ENCODE measurements at regions not wholly inside any gene's neighbourhood (a gene's known extent, or its start where the extent isn't known, plus 50 kb on each side); places are given as distances from the start of the nearest gene placed in this dataset.
"Not testable (repeated sequence)": the region's sequence is repeated elsewhere in the genome, so short reads cannot be mapped to it uniquely, and the experiment has no call there.

- DNase-seq (ENCODE audit: low spot score), result no peak
- in situ Hi-C loops (cut with HindIII; ENCODE audit: low sequenced_read_pairs), result no loop called here
Measured at GRCh38 chr6:76886900-76887299, 576.4 kb downstream of the HTR1B start.

GRCh38 chr6:76885861-76886301 lies 577.4 kb downstream of the HTR1B start:
- in situ Hi-C loops (cut with HindIII; ENCODE audit: low sequenced_read_pairs), result no loop called here
- no peak for DNase-seq (ENCODE audit: low spot score)

- in situ Hi-C loops (cut with HindIII; ENCODE audit: low sequenced_read_pairs), result no loop called here
Measured at GRCh38 chr6:76881414-76881813, 581.9 kb downstream of the HTR1B start.

GRCh38 chr6:76876922-76877553 lies 586.3 kb downstream of the HTR1B start:
- in situ Hi-C loops (cut with HindIII; ENCODE audit: low sequenced_read_pairs), result no loop called here

More at GRCh38 chr6:76881414-76881813, 581.9 kb downstream of the HTR1B start:
- DNase-seq (ENCODE audit: low spot score), result no peak

GRCh38 chr6:76876430-76876829 lies 586.9 kb downstream of the HTR1B start:
- in situ Hi-C loops (cut with HindIII; ENCODE audit: low sequenced_read_pairs); DNase-seq (ENCODE audit: low spot score): not testable (repeated sequence)

More at GRCh38 chr6:76876922-76877553, 586.3 kb downstream of the HTR1B start:
- no peak for DNase-seq (ENCODE audit: low spot score)

- no peak for DNase-seq (ENCODE audit: low spot score)
- in situ Hi-C loops (cut with HindIII; ENCODE audit: low sequenced_read_pairs), result no loop called here
Measured at GRCh38 chr6:76867182-76867581, 596.1 kb downstream of the HTR1B start.

GRCh38 chr6:76866091-76866915 lies 597.0 kb downstream of the HTR1B start:
- in situ Hi-C loops (cut with HindIII; ENCODE audit: low sequenced_read_pairs), result no loop called here
- DNase-seq (ENCODE audit: low spot score), result no peak

- in situ Hi-C loops (cut with HindIII; ENCODE audit: low sequenced_read_pairs), result no loop called here
- no peak for DNase-seq (ENCODE audit: low spot score)
Measured at GRCh38 chr6:76862936-76863335, 600.4 kb downstream of the HTR1B start.

- no peak for DNase-seq (ENCODE audit: low spot score)
- in situ Hi-C loops (cut with HindIII; ENCODE audit: low sequenced_read_pairs), result no loop called here
Measured at GRCh38 chr6:76861403-76861802, 601.9 kb downstream of the HTR1B start.

GRCh38 chr6:76856065-76856464 lies 607.2 kb downstream of the HTR1B start:
- no peak for DNase-seq (ENCODE audit: low spot score)
- in situ Hi-C loops (cut with HindIII; ENCODE audit: low sequenced_read_pairs), result no loop called here

GRCh38 chr6:76852776-76853175 lies 610.5 kb downstream of the HTR1B start:
- in situ Hi-C loops (cut with HindIII; ENCODE audit: low sequenced_read_pairs), result no loop called here
- DNase-seq (ENCODE audit: low spot score), result no peak

GRCh38 chr6:76849274-76849970 lies 613.9 kb downstream of the HTR1B start:
- DNase-seq (ENCODE audit: low spot score); in situ Hi-C loops (cut with HindIII; ENCODE audit: low sequenced_read_pairs): not testable (repeated sequence)

- in situ Hi-C loops (cut with HindIII; ENCODE audit: low sequenced_read_pairs), result no loop called here
- no peak for DNase-seq (ENCODE audit: low spot score)
Measured at GRCh38 chr6:76843054-76843822, 620.1 kb downstream of the HTR1B start.

- no peak for DNase-seq (ENCODE audit: low spot score)
- in situ Hi-C loops (cut with HindIII; ENCODE audit: low sequenced_read_pairs), result no loop called here
Measured at GRCh38 chr6:76840865-76841264, 622.4 kb downstream of the HTR1B start.

GRCh38 chr6:76840041-76840745 lies 623.1 kb downstream of the HTR1B start:
- no peak for DNase-seq (ENCODE audit: low spot score)
- in situ Hi-C loops (cut with HindIII; ENCODE audit: low sequenced_read_pairs), result no loop called here

- in situ Hi-C loops (cut with HindIII; ENCODE audit: low sequenced_read_pairs), result no loop called here
- DNase-seq (ENCODE audit: low spot score), result no peak
Measured at GRCh38 chr6:76839505-76839904, 623.8 kb downstream of the HTR1B start.

- in situ Hi-C loops (cut with HindIII; ENCODE audit: low sequenced_read_pairs), result no loop called here
- DNase-seq (ENCODE audit: low spot score), result no peak
Measured at GRCh38 chr6:76837564-76837963, 625.7 kb downstream of the HTR1B start.

- in situ Hi-C loops (cut with HindIII; ENCODE audit: low sequenced_read_pairs), result no loop called here
- no peak for DNase-seq (ENCODE audit: low spot score)
Measured at GRCh38 chr6:76835695-76836094, 627.6 kb downstream of the HTR1B start.

GRCh38 chr6:76835293-76835692 lies 628.0 kb downstream of the HTR1B start:
- no peak for DNase-seq (ENCODE audit: low spot score)
- in situ Hi-C loops (cut with HindIII; ENCODE audit: low sequenced_read_pairs), result no loop called here
